Limb (tissue), 2 donors: ENCODE measurements at regions not wholly inside any gene's neighbourhood (a gene's known extent, or its start where the extent isn't known, plus 50 kb on each side); places are given as distances from the start of the nearest gene placed in this dataset.
"Not testable (repeated sequence)": the region's sequence is repeated elsewhere in the genome, so short reads cannot be mapped to it uniquely, and the experiment has no call there.

Experiments used
- DNase-seq, 2 donors: peaks; one replicate each; pipeline ENCODE4 v3.0.0-alpha.2; 2016; ENCODE audit errors: extremely low spot score in 2 of 2

DNA sequence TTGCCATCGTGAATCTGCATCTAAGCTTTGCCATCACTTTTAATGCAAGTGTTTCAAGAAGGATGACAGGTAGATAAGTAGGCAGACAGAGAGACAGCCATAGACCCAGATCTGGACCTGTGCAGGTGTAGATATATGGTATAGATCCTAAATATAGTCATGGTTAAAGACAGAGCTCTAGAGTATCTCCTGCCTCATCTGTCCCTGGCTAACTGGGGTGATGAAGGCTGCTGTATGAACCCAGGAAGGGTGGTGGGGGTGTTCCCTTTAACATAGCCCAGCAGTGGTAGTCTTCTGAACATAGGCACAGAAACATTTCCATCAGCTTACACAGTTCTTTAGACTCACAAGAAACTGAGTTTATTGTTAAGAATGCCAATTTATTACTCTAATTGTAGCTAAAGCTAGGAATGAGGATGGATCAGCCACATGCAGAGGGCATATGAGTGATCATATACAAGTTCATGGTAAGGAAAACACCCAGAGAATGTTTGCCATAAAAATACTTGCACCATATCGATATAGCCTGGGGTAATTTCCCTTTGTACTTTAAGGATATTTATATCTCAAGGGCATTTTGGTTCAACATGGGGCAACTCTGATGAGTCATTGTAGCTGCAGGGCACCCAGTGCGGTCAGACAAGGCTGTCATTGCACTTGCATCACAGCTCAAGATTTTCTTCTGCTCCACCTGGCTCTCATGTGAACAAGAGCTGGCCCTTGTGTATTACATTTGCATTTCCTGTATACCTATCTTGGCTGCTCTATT is 587.2 kb downstream of the EPM2A start:
- no peak for DNase-seq

DNA sequence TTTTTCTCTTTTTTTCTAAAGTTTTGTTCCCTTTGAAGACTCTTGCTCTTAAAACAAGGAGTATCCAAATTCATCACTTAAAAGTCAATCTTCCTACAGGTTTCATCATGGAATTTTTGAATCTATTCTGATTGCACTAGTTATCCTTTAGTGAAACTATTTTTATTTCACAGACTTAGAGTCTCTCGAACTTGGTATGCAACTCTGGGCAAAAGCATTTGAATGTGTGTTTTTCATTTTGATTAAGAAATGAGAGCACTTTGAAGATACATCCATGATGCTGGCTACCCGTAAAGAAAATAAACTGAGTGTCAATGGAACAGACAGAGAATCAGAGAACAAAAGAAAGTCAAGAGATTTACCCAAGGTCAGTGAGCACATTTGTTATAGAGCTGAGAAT is 586.5 kb downstream of the EPM2A start:
- DNase-seq = no peak

DNA sequence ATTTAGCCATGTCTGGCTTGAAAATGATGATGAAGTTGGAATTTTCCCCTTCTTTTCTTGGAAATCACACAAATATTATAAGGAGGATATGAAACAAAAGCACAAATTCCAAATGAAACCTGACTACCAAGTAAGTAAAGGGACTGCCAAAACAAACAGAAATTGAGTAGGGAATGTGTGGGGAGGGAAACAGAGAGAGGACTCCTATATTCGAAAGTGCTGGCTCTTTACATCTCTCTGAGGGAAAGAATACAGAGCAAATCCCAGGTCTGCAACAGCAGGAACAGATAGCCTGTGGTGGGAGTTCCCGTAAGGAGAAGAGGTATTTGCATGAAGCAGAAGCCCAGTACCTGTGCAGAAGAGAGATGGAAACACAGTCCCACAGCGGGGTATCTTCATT is 583.7 kb downstream of the EPM2A start:
- DNase-seq = no peak

DNA sequence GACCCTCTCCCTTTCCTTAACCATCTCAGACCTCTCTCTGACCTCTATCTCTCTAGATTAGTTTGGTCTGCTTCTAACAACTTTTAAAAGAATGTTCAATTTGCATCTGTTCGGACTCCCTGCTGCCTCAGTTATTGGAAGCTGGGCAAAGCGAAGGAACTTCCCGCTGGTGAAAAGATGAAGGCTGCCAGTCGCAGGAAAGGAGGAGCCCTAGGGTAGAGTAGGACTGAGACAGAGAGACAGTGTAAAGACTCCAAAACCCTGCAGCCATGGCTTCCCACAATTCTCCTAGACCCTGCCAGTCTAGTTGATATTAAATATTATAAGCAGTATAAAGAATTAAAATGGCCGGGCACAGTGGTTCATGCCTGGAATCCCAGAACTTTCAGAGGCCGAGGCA is 581.8 kb downstream of the EPM2A start:
- no peak for DNase-seq

DNA sequence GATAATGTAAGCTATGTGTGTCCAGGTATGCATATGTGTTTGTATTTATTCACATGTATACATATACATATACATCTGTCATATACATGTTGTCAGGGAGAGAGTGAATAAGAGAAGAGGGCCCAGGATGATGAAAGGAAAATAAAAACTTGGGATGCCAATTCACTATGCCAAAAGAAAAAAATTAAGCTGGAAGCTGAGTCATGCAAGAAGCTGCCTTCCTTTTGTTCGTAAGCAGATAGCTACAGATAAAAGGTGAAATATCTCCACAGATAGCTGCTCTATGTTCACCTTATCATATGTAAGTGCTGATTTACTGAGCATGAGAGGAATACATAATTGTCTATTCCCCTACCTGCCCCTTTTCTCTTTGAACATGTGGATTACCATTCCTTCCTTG is 579.9 kb downstream of the EPM2A start:
- no peak for DNase-seq

DNA sequence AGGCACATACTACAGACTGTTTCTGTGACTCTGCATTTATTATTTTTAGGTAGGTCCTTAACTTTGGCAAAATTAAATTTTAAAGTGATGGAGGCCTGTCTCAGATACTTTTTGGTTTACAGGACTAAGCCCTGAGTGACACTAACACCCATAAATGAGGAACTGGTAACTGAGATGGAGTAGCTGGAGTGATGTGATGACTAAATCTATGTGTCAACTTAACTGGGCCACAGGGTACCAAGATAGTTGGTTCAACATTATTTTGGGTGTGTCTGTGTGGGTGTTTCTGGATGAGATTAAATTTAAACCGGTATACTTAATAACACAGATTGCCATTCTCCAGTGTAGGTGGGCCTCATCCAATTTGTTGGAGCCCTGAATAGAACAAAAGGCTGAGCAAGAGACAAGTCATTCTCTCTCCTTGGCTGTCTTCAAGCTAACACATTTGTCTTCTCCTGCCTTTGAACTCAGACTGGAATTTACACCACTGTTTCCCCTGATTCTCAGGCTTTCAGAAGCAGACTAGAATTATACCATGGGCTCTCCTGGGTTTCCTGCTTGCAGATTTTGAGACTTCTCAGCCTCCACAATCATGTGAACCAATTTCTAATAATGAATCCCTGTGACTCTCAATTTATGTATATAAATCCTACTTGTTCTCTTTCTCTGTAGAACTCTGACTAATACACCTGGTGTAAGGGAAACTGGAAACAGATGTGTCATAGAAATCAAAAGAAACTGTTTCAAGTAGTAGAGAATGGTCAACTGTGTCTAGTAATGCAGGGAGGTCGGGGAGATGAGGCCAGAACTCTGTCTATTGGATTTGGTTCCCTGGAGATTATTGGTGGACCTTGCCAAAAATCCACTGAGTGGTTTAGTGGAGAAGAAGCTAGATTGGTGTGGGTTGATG is 579.2 kb downstream of the EPM2A start:
- DNase-seq = no peak

DNA sequence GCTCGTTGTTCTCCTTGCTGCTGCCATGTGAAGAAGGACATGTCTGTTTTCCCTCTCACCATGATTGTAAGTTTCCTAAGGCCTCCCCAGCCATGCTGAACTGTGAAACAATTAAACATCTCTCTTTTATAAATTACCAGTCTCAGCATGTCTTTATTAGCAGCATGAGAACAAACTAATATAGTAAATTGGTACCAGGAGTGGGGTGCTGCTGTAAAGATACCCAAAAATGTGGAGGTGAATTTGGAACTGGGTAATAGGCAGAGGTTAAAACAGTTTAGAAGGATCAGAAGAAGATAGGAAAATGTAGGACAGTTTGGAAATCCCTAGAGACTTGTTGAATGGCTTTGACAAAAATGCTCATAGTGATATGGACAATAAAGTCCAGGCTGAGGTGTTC is 576.7 kb downstream of the EPM2A start:
- not testable (repeated sequence) for DNase-seq

DNA sequence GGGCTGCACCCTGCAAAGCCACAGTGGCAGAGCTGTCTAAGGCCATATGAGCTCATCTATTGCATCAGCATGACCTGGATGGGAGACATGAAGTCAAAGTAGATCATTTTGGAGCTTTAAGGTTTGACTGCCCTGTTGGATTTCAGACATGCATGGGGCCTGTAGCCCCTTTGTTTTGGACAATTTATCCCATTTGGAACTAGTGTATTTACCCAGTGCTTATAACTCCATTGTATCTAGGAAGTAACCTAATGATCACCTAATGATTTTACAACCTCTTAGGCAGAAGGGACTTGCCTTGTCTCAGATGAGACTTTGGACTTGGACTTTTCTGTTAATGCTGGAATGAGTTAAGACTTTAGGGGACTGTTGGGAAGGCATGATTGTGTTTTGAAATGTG is 575.4 kb downstream of the EPM2A start:
- no peak for DNase-seq

DNA sequence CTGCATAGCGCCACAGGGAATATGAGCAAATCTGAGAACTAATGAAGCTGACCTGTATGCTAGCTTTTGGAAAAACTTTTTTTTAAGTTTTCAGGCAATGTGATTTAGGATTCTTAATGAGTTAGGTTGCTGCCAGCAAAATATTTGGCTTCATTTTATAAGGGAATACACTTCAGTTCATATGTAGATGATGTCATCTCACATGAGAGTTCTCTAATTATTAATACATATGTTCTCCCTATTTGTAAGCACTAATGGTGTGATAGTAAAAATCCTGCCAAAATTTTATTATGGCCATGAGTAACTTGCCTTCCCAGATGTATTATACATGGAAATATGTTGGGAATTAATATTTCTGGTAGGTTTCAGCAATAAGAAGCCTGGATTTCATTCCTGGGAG is 573.8 kb downstream of the EPM2A start:
- peak in 1 of 2 donors; percentile 51 for DNase-seq

DNA sequence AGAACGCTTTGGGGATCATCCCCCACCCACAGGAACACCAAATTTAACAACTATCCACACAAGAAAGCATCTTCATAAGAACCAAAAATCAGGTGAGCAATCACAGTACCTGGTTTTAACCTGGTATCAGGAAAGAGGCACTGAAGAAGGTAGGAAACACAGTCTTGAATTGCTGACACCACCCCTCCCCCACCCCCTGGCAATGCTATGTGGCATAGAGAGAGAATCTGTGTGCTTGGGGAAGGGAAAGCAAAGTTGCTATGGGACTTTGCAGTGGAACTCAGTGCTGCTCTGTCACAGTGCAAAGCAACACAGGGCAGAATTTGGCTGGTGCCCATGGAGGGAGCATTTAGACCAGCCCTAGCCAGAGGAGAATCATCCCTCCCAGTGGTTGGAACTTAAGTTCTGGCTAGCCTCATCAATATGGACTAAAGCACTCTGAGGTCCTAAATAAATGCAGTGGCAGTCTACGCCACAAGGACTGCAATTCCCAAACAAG is 565.5 kb downstream of the EPM2A start:
- no peak for DNase-seq

DNA sequence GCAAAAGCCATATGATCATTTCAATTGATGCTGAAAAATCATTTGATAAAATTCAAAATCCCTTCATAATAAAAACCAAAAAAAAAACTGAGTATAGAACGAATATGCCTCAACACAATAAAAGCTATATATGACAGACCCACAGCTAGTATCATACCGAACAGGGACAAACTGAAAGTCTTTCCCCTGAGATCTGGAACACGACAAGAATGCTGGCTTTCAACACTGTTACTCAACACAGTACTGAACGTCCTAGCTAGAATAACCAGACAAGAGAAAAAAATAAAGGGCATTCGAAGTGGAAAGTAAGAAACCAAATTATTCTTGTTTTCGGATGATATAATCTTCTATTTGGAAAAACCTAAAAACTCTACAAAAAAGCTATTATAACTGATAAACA is 559.9 kb downstream of the EPM2A start:
- DNase-seq = no peak

DNA sequence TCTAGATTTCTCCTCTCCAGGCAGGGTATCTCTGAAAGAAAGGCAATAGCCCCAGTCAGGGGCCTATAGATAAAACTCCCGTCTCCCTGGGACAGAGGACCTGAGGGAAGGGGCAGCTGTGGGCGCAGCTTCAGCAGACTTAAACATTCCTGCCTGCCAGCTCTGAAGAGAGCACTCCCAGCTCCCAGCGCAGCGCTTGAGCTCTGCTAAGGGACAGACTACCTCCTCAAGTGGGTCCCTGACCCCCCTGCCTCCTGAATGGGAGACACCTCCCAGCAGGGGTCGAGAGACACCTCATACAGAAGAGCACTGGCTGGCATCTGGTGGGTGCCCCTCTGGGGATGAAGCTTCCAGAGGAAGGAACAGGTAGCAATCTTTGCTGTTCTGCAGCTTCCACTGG is 556.9 kb downstream of the EPM2A start:
- DNase-seq = no peak

DNA sequence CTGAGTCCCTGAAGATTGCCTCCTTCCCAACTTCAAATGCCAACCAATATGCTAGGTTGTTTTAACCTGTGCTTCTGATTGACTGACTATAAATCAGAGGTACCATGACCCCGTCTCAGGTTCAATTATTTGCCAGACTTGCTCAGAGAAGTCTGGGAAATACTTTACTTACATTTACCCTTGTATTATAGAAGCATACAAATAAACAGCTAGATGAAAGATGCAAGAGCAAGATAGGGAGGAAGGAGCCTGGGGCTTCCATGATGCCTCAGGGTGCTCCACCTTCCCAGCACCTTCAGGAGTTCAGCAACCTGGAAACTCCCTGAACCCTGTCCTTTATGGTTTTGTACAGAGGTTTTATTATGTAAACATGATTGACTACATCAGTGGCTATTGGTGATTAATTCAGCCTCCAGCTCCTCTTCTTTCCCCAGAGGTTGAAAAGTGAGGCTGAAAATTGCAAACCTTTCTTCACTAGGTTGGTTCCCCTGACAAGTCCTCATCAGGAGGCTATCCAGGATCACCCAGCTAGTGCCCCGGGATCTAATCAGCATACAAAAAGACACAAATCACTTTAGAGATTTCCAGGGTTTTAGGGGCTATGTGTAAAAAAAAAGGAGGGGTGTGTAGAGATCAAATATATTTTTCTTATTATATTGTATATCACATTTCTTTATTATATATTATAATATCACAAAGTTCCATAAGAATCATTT is 547.7 kb downstream of the EPM2A start:
- DNase-seq = no peak

DNA sequence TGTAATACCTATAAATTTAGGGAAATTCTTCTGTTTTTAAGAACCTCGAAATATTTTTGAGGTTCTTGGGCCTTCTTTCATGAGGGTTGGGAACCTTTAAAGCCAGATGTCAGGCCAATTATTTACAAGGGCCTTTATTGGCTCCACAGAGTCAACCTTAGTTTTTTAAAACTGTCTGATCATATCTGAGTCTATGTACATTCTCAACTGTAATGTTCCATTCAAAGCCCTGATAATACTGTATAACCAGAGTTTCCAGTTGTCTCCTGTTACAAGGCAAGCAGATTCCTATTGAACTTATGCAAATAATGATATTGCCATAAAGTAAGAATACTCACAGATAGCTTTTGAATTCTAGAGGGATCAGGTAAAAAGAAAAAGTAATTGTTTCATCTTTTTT is 545.5 kb downstream of the EPM2A start:
- DNase-seq = no peak

DNA sequence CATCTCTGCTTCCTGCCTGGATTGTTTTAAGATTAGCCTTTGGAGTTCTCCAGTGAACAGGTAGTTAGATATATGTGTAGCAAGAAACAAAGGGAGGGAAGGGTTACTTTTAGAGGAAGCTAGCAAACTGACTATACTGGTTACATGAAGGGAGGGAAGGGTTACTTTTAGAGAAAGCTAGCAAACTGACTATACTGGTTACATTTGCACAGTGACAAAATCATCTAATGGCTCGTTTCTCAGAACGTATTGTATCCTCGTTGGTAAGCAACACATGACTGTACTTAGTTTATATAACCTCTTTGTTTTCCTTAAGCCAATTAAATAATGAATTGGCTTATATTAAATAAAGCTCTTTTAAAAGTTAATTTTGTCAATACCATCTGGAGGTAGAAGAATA is 540.9 kb downstream of the EPM2A start:
- no peak for DNase-seq

DNA sequence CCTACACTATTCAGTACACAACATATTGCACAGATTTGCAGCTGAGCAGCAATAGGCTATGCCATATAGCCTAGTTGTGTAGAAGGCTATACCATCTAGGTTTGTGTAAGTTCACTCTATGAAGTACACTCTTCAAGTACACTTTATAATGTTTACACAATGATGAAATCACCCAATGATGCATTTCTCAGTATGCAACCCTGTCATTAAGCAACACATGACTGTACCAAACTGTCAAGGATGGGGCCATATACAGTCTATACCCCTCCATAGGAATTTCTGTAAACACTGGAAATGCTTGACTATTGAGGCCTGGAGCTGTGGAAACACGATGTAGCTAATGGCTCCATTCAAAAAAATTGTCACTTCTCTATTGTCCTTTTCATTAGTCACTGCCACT is 535.4 kb downstream of the EPM2A start:
- DNase-seq = no peak

DNA sequence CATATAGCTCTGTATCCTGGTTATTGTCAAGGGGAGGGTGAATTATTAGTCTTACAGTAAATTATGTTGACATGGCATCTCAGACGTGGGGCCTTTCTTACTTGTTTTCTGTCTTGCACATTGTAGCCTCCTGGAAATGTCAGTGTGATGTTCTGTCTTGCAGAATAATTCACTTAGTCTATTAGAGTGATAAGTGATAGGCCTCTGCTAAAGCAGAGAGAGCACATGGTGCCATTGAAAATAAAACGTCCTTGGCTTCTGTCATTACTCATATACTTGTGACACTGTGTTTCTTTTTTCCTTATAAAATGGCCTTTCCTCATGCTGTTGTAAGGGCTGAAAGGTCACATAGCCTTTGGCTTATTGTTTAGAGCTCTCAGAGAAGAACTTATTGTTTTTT is 531.0 kb downstream of the EPM2A start:
- DNase-seq = no peak

DNA sequence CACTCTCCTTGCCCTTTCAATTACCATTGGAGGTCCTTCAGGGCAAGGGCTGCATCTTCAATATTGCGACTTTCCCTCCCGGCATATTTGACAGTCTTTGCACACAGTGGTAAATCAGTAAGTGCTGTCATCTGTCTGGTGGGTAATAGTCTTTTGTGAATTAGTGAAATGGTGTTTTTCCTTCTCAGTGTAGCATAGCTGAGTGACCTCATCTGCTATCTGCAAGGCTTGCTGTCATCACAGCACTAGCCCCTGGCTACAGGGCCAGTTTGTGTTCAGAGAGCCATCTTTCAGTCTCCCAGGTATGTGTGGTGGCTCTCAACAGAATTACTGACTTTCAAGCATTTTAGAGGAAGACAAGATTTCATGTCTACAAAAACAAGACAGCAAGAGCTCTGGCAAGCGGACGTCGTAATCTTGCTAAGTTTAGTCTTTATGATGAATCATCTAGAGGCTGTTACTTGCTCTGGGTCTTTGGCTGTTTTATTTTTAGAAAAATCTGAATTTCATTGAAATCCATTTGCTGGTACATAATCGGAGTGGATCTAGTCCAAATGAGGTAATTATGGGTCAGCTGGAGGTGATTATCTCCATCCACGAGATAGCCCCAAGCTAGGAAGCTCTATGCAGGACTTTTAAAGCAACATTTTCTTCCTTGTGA is 528.9 kb downstream of the EPM2A start:
- peak in 1 of 2 donors; percentile 11 for DNase-seq

DNA sequence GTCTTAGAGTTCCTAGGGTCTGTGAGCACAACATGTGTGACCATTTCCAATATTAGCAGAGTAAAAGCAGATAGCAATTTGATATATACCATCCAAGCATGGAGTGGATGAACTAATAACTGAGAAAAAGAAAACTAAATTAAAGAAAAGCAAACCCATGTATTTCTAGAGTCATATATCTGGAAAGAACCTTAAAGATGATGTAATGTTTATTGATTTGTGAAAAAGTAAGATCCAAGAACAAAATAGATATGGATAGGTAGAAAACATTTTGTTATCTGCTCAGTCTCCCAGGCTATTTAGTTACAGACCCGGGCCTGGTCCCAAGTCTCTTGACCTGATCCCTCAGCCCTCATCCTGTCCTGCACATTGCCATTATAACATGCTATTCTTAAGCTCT is 526.8 kb downstream of the EPM2A start:
- DNase-seq = no peak

DNA sequence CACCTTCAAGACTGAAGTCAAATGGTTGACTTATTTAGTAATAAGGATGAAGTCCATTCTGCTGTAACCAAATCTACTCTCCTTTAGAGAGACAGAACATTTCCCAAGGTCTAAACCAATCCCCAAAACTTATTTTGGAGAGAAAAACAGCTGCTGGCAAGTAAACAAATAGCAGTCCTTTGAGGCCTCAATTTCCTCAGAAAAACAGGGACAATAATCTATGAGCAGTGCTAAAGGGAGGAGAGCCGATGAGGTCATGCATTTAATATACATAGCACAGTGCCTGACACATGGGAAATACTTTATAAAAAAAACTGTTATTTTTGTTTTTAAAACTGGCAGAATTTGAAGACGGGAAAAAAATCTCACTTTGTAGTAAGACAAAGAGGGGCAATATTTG is 526.0 kb downstream of the EPM2A start:
- DNase-seq = peak in 1 of 2 donors; percentile 19

DNA sequence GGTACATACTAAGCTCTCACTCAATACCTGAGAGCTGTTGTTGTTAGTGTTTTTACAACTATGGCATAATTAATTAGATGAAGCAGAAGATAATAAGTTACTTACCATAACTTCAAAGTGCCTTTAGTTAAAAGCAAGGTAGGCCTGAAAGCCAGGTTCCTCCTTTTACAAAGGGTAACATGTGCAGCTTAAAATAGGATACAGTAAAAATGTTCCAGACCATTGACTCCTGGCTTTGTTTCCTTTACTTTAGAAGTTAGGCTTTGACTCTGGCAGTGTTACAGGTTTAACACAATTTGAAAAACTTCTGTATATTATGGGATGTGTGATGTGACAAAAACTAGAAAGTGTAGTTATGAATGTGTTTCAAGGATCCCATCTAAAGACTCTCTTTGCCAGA is 522.5 kb downstream of the EPM2A start:
- no peak for DNase-seq
